HG03135 (cell line): ENCODE measurements at regions not wholly inside any gene's neighbourhood (a gene's known extent, or its start where the extent isn't known, plus 50 kb on each side); places are given as distances from the start of the nearest gene placed in this dataset.

Experiments
- ATAC-seq: cut with Tn5 transposase; IDR thresholded peaks from one replicate; pipeline ENCODE4 v1.9.1; 2021; ENCODE audit warnings: mild to moderate bottlenecking, moderate library complexity; ENCODE audit not compliant: unreplicated experiment

- no peak for ATAC-seq
Measured at GRCh38 chr6:25217302-25217701, 61.9 kb upstream of the CARMIL1 start.

DNA sequence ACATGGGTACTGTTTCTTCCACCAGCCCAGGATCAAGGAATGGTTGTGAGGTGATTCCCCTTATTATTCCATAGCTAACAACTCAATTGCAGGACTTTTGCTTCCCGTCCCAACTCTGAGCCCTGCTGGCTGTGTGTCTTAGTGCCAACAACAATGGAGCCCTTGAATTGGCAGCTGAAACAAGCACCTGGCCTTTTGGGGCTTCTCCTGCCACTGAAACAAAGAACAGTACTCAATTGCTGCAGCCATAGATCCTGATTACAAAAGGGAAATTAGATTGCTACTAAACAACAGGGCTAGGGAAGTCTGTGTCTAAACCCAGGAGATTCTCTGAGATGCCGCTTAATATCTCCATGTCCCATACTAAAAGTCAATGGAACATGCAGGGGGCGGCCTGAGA, 61.3 kb upstream of the CARMIL1 start:
- no peak for ATAC-seq

- no peak for ATAC-seq
Measured at GRCh38 chr6:25218346-25218745, 60.8 kb upstream of the CARMIL1 start.

GRCh38 chr6:25219216-25219916, 59.8 kb upstream of the CARMIL1 start:
- ATAC-seq, result no peak

- ATAC-seq, result no peak
Measured at GRCh38 chr6:25219917-25220278, 59.3 kb upstream of the CARMIL1 start.

DNA sequence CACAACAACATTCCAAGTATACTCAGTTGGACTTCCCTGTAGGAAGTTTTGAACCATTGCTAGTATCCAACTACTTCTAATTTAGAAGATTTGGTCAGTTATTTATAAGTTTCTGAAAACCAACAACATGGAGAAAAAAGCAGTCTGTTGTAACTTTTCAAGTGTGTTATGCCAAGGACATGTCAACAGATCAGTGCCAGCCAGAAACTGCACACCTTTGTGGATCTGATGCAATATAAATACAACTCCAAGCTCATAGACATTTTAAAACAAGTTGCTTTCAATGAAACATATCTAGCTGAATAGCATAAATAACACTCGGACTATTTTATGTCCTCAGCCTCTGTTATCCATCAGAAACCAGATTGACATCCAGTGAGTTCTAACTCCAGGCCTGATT, 58.3 kb upstream of the CARMIL1 start:
- ATAC-seq, result no peak

GRCh38 chr6:25222006-25222678, 57.0 kb upstream of the CARMIL1 start:
- ATAC-seq, result no peak

GRCh38 chr6:25223490-25223991, 55.6 kb upstream of the CARMIL1 start:
- no peak for ATAC-seq

DNA sequence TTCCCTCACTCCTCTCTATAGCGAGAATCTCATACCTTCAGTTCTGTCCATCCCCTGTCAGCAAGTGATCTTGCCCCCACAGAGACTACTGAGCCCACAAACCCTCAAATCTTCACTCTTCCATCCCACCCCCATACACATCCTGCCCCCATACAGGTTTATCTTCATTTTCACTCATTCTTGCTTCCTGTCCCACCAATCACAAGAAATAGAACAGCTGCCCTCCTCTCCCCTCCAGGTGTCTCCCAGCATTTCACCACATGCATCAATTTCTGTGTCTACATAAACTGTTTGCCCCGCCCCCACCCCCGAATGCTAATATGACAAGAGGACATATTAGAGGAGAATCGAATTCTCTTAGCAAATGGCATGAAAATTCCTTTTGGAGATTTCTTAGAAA, 54.9 kb upstream of the CARMIL1 start:
- no peak for ATAC-seq

GRCh38 chr6:25227854-25228253, 51.3 kb upstream of the CARMIL1 start:
- ATAC-seq, result no peak
